ENCODE measurements at regions not wholly inside any gene's neighbourhood (a gene's known extent, or its start where the extent isn't known, plus 50 kb on each side); places are given as distances from the start of the nearest gene placed in this dataset.
"Not testable (repeated sequence)": the region's sequence is repeated elsewhere in the genome, so short reads cannot be mapped to it uniquely, and the experiment has no call there.

DNA sequence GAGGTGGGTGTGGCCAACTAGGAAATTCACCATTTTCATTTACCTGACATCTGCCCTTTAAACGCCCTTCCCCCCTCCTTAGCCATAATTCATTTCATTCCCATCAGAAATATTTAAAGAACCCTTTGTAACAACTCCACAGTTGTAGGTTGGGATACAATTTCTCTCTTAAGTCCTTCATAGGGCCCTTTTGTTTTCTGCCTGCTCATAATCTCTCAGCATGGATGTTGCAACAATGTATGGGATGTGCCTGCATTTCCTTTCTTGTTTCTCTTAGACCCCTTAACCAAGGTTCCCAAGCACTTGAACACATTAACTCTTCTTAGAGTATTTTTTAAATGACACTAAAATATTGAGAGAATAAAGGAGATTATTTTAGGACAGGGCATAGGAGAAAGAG is 51.7 kb upstream of the MYO10 start:
- H3K27me3 ChIP-seq (ENCODE audit: insufficient read depth, low read length): no peaks in the 10 kb centered on the region
- H3K27ac ChIP-seq (ENCODE audit: low read depth, low read length, poor library complexity, severe bottlenecking): no peak overlapping the region
- H2AFZ ChIP-seq (ENCODE audit: low read length): no peak overlapping the region
- H3K79me2 ChIP-seq (ENCODE audit: insufficient read depth, low read length): no peaks in the 10 kb centered on the region
- H3K9ac ChIP-seq (ENCODE audit: low read length): no peak overlapping the region
- H3K4me2 ChIP-seq (ENCODE audit: low read length): no peak overlapping the region
- no peaks in the 10 kb centered on the region for H3K9me2 ChIP-seq (ENCODE audit: low read depth, low read length)
- H3K9me3 ChIP-seq (ENCODE audit: low read length): no peaks in the 10 kb centered on the region
- TF ChIP-seq CTCF (IDR thresholded peaks at IDR 0.05; ENCODE audit: low read length) (no peak), EZH2 (IDR thresholded peaks at IDR 0.05; ENCODE audit: borderline replicate concordance, low read length) (no peak)
- no peaks in the 10 kb centered on the region for H3K36me3 ChIP-seq (ENCODE audit: insufficient read depth, low read length)
- no peak overlapping the region for H3K4me3 ChIP-seq (ENCODE audit: low read depth, low read length, poor library complexity, severe bottlenecking)
- H3F3A ChIP-seq (ENCODE audit: insufficient read depth, low read length): no peaks in the 10 kb centered on the region
- H3K4me1 ChIP-seq (ENCODE audit: insufficient read depth, low read length, severe bottlenecking): no peaks in the 10 kb centered on the region
- no peaks in the 10 kb centered on the region for H4K20me1 ChIP-seq (ENCODE audit: insufficient read depth, low read length)

DNA sequence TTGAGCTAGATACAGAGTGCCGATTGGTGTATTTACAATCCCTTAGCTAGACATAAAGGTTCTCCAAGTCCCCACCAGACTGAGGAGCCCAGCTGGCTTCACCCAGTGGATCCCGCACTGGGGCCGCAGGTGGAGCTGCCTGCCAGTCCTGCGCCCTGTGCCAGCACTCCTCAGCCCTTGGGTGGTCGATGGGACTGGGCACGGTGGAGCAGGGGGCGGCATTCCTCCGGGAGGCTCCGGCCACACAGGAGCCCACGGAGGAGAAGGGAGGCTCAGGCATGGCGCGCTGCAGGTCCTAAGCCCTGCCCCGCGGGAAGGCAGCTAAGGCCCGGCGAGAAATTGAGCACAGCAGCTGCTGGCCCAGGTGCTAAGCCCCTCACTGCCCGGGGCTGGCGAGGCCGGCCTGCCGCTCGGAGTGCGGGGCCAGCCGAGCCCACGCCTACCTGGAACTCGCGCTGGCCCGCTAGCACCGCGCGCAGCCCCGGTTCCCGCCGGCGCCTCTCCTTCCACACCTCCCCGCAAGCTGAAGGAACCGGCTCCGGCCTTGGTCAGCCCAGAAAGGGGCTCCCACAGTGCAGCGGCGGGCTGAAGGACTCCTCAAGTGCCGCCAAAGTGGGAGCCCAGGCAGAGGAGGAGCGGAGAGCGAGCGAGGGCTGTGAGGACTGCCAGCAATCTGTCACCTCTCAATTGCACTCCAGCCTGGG is 54.9 kb upstream of the MYO10 start:
- not testable (repeated sequence) for H3K9me2 ChIP-seq (ENCODE audit: low read depth, low read length); H3K4me1 ChIP-seq (ENCODE audit: insufficient read depth, low read length, severe bottlenecking); H4K20me1 ChIP-seq (ENCODE audit: insufficient read depth, low read length); H3F3A ChIP-seq (ENCODE audit: insufficient read depth, low read length); H3K27ac ChIP-seq (ENCODE audit: low read depth, low read length, poor library complexity, severe bottlenecking); H3K27me3 ChIP-seq (ENCODE audit: insufficient read depth, low read length); H3K4me3 ChIP-seq (ENCODE audit: low read depth, low read length, poor library complexity, severe bottlenecking); H2AFZ ChIP-seq (ENCODE audit: low read length); H3K79me2 ChIP-seq (ENCODE audit: insufficient read depth, low read length); H3K9me3 ChIP-seq (ENCODE audit: low read length); H3K36me3 ChIP-seq (ENCODE audit: insufficient read depth, low read length); H3K9ac ChIP-seq (ENCODE audit: low read length); H3K4me2 ChIP-seq (ENCODE audit: low read length)

DNA sequence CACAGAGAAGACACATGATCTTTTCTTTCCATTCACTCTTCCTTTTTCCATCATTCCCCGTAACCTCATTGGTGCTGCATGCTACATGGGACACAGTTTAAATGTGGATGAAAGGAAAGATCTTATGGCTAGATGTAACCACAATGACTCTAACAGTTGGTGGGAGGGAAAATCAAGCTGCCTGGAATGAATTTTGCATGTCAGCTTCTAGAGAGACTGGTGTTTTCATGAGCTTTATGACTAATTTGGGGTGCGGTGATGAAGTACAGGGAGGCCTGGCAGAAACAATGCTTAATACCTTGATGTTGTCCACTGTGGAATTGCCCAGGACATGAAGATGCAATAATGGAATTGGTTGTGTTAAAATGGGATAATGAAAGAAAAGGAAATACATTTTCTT is 55.9 kb upstream of the MYO10 start:
- no peaks in the 10 kb centered on the region for H3K9me2 ChIP-seq (ENCODE audit: low read depth, low read length)
- no peak overlapping the region for H3K9ac ChIP-seq (ENCODE audit: low read length)
- H3K4me3 ChIP-seq (ENCODE audit: low read depth, low read length, poor library complexity, severe bottlenecking): no peak overlapping the region
- TF ChIP-seq EZH2 (IDR thresholded peaks at IDR 0.05; ENCODE audit: borderline replicate concordance, low read length) (no peak), CTCF (IDR thresholded peaks at IDR 0.05; ENCODE audit: low read length) (no peak)
- H3K9me3 ChIP-seq (ENCODE audit: low read length): no peaks in the 10 kb centered on the region
- H2AFZ ChIP-seq (ENCODE audit: low read length): no peak overlapping the region
- no peaks in the 10 kb centered on the region for H3K36me3 ChIP-seq (ENCODE audit: insufficient read depth, low read length)
- H3K27me3 ChIP-seq (ENCODE audit: insufficient read depth, low read length): no peaks in the 10 kb centered on the region
- H3K79me2 ChIP-seq (ENCODE audit: insufficient read depth, low read length): no peaks in the 10 kb centered on the region
- no peak overlapping the region for H3K27ac ChIP-seq (ENCODE audit: low read depth, low read length, poor library complexity, severe bottlenecking)
- no peaks in the 10 kb centered on the region for H3F3A ChIP-seq (ENCODE audit: insufficient read depth, low read length)
- H3K4me1 ChIP-seq (ENCODE audit: insufficient read depth, low read length, severe bottlenecking): no peaks in the 10 kb centered on the region
- H3K4me2 ChIP-seq (ENCODE audit: low read length): no peak overlapping the region
- no peaks in the 10 kb centered on the region for H4K20me1 ChIP-seq (ENCODE audit: insufficient read depth, low read length)

- no peak for TF ChIP-seq CTCF (IDR thresholded peaks at IDR 0.05; ENCODE audit: low read length)
- no peaks in the 10 kb centered on the region for H3K4me1 ChIP-seq (ENCODE audit: insufficient read depth, low read length, severe bottlenecking)
- no peak overlapping the region for H3K4me3 ChIP-seq (ENCODE audit: low read depth, low read length, poor library complexity, severe bottlenecking)
- no peaks in the 10 kb centered on the region for H3K79me2 ChIP-seq (ENCODE audit: insufficient read depth, low read length)
- no peaks in the 10 kb centered on the region for H3K9me3 ChIP-seq (ENCODE audit: low read length)
- H4K20me1 ChIP-seq (ENCODE audit: insufficient read depth, low read length): no peaks in the 10 kb centered on the region
- H3K36me3 ChIP-seq (ENCODE audit: insufficient read depth, low read length): no peaks in the 10 kb centered on the region
- H3K27me3 ChIP-seq (ENCODE audit: insufficient read depth, low read length): no peaks in the 10 kb centered on the region
- H3K9ac ChIP-seq (ENCODE audit: low read length): no peak overlapping the region
- H3K27ac ChIP-seq (ENCODE audit: low read depth, low read length, poor library complexity, severe bottlenecking): no peak overlapping the region
- H3K9me2 ChIP-seq (ENCODE audit: low read depth, low read length): no peaks in the 10 kb centered on the region
- no peak overlapping the region for H2AFZ ChIP-seq (ENCODE audit: low read length)
- no peaks in the 10 kb centered on the region for H3F3A ChIP-seq (ENCODE audit: insufficient read depth, low read length)
- no peak overlapping the region for H3K4me2 ChIP-seq (ENCODE audit: low read length)
Measured at GRCh38 chr5:16992444-16992843, 56.4 kb upstream of the MYO10 start.
